Naive thymus-derived CD4-positive, alpha-beta T cell (primary cell): ENCODE measurements at regions not wholly inside any gene's neighbourhood (a gene's known extent, or its start where the extent isn't known, plus 50 kb on each side); places are given as distances from the start of the nearest gene placed in this dataset.
"Not testable (repeated sequence)": the region's sequence is repeated elsewhere in the genome, so short reads cannot be mapped to it uniquely, and the experiment has no call there.

Experiments
- ATAC-seq: fragments of 150-1000 bp; cut with Tn5 transposase; 2 replicates; pipeline ENCODE4 v1.10.0; 2021; ENCODE audit warnings: mild to moderate bottlenecking, moderate library complexity
- CTCF ChIA-PET: fragments of 350-600 bp; sonication (Branson Sonifier 250); formaldehyde crosslinking; loops from one replicate; lab custom pipeline; 2021; ENCODE audit warnings: antibody characterized with exemption; lab: Charles Lee
- POLR2A ChIA-PET: fragments of 350-600 bp; sonication (Branson Sonifier 250); formaldehyde crosslinking; loops from one replicate; lab custom pipeline; 2021; ENCODE audit warnings: antibody characterized with exemption, inconsistent platforms; lab: Charles Lee
- DNase-seq, 9 donors: peaks; one replicate each; pipeline versions ENCODE4 v3.0.0 to v3.0.0-alpha.2; 2020 to 2022; ENCODE audit warnings: mixed read lengths in 1 of 9
- H3K27ac ChIP-seq: one replicate; pipeline ENCODE4 v1.7.0; 2013; ENCODE audit warnings: mild to moderate bottlenecking, low read depth, low read length, moderate library complexity
- H3K27me3 ChIP-seq, 2 donors: one replicate each; pipeline ENCODE4 v1.7.0; 2013; ENCODE audit warnings: low read length in 2 of 2, mild to moderate bottlenecking in 2 of 2, moderate library complexity in 2 of 2; ENCODE audit not compliant: control insufficient read depth in 2 of 2, insufficient read depth in 2 of 2
- H3K36me3 ChIP-seq, 3 experiments: 1 replicate in 2 of 3; 2 replicates in 1 of 3; pipeline ENCODE4 v1.7.0; 2013; ENCODE audit warnings: low read length in 3 of 3, mild to moderate bottlenecking in 3 of 3, moderate library complexity in 1 of 3; ENCODE audit not compliant: insufficient read depth in 3 of 3, control insufficient read depth in 2 of 3
- H3K4me1 ChIP-seq, 2 donors: one replicate each; pipeline ENCODE4 v1.7.0; 2013; ENCODE audit warnings: low read length in 2 of 2, mild to moderate bottlenecking in 2 of 2, moderate library complexity in 1 of 2; ENCODE audit not compliant: control insufficient read depth in 2 of 2, insufficient read depth in 2 of 2
- H3K4me3 ChIP-seq: 2 replicates; pipeline ENCODE4 v1.7.0; 2013; ENCODE audit warnings: mild to moderate bottlenecking, low read length
- H3K9me3 ChIP-seq, 3 experiments: 1 replicate in 2 of 3; 2 replicates in 1 of 3; pipeline ENCODE4 v1.7.0; 2013; ENCODE audit warnings: low read length in 3 of 3; ENCODE audit not compliant: control insufficient read depth in 2 of 3
- H3K27ac Mint-ChIP-seq, 9 donors: one replicate each; pipeline ENCODE4 v1.8.0; 2020 to 2022; ENCODE audit warnings: mixed read lengths in 9 of 9, mild to moderate bottlenecking in 8 of 9, moderate library complexity in 5 of 9, inconsistent platforms in 2 of 9
- H3K27me3 Mint-ChIP-seq, 5 donors: one replicate each; pipeline ENCODE4 v1.8.0; 2021 to 2022; ENCODE audit warnings: mixed read lengths in 5 of 5, mild to moderate bottlenecking in 1 of 5
- H3K36me3 Mint-ChIP-seq, 5 donors: one replicate each; pipeline ENCODE4 v1.8.0; 2020 to 2022; ENCODE audit warnings: mixed read lengths in 5 of 5, mild to moderate bottlenecking in 3 of 5, inconsistent platforms in 1 of 5
- H3K4me1 Mint-ChIP-seq, 7 donors: one replicate each; pipeline ENCODE4 v1.8.0; 2020 to 2022; ENCODE audit warnings: mixed read lengths in 7 of 7, mild to moderate bottlenecking in 3 of 7, inconsistent platforms in 1 of 7
- H3K4me3 Mint-ChIP-seq, 10 donors: one replicate each; pipeline ENCODE4 v1.8.0; 2020 to 2022; ENCODE audit warnings: mild to moderate bottlenecking in 10 of 10, mixed read lengths in 10 of 10, moderate library complexity in 6 of 10, inconsistent platforms in 2 of 10
- H3K9me3 Mint-ChIP-seq, 11 donors: one replicate each; pipeline ENCODE4 v1.8.0; 2020 to 2022; ENCODE audit warnings: mixed read lengths in 11 of 11, mild to moderate bottlenecking in 4 of 11, inconsistent platforms in 1 of 11, moderate library complexity in 1 of 11
- intact Hi-C, 2 donors: fragments of 100-400 bp; cut with micrococcal nuclease; formaldehyde crosslinking; loops; one replicate each; pipeline ENCODE4 v1.15.1; 2023

DNA sequence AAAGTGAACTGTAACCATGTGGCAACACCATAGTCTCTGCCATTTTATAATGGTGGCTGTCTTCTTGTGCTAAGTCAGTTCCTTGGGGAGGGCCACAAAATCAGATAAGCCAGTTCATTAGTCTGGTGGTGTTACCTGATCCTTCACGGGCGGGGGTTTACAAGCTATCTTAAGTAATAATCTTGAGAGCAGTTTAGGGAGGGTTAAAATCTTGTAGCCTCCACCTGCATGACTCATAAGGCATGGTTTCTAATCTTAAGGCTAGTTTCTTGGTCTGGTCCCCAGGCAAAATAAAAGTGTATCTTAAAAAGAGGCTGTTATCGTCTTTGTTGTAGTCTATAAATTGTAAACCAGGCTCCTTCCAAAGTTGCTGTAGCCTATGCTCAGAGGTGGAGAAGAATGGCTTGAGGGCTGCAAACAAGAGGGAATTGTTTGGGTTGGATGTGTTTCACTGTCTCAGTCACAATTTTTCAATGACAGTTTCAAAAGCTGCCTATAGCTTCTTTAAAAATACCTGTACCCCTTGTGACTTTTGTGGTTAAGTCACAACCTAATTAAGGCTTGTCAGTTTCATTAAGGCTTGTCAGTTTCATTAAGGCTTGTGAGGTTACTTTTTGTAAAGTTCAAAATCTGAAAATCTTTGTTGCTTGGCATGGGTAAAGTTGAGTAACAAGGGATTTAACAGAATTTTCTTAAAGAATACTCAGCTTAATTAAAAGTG, 135.7 kb downstream of the RPS4Y2 start:
- H3K9me3 ChIP-seq, result no peaks in the 10 kb centered on the region
- H3K27me3 ChIP-seq, result no peaks in the 10 kb centered on the region
- intact Hi-C loops, result no loop called here
- no peak for DNase-seq
- no peak overlapping the region for H3K27ac ChIP-seq
- no peak overlapping the region for H3K4me3 ChIP-seq
- peaks cover 0 to 13% (median 0%) of the 10 kb centered on the region in 7 donors for H3K4me1 Mint-ChIP-seq
- H3K9me3 Mint-ChIP-seq, result peaks cover 0 to 10% (median 0%) of the 10 kb centered on the region in 11 donors
- no peaks in the 10 kb centered on the region for H3K4me1 ChIP-seq
- ATAC-seq, result no peak
- H3K4me3 Mint-ChIP-seq, result no peak overlapping the region
- H3K36me3 ChIP-seq, result no peaks in the 10 kb centered on the region
- ChIA-PET POLR2A (no interaction called here), CTCF (interaction anchor here (0.7 kb wide), 1 partner anchor 428 kb away, joined by 3 read pairs; no protein-coding TSS in a partner anchor)
- H3K27ac Mint-ChIP-seq, result peak overlapping the region in 1 of 9 donors; percentile 42
- peaks cover 0 to 12% (median 0%) of the 10 kb centered on the region in 5 donors for H3K36me3 Mint-ChIP-seq
- no peaks in the 10 kb centered on the region for H3K27me3 Mint-ChIP-seq

DNA sequence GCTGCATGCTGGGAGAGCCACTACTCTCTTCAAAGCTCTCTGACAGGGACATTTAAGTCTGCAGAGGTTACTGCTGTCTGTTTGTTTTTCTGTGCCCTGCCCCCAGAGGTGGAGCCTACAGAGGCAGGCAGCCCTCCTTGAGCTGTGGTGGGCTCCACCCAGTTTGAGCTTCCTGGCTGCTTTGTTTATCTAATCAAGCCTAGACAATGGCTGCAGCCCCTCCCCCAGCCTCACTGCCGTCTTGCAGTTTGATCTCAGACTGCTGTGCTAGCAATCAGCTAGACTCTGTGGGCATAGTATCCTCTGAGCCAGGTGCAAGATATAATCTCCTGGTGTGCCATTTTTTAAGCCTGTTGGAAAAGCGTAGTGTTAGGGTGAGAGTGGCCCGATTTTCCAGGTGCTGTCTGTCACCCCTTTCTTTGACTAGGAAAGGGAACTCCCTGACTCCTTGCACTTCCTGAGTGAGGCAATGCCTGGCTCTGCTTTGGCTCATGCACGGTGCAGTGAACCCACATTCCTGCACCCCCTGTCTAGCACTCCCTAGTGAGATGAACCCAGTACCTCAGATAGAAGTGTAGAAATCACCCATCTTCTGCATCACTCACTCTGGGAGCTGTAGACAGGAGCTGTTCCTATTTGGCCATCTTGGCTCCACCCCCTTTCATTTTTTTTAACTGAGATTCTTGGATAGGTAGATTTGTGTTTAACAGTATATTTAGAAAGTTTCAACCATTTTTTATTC, 169.6 kb downstream of the RPS4Y2 start:
- intact Hi-C loops, H3K9me3 ChIP-seq, H3K27me3 ChIP-seq, H3K27me3 Mint-ChIP-seq, H3K36me3 ChIP-seq, H3K27ac ChIP-seq, ATAC-seq, H3K4me3 ChIP-seq, CTCF ChIA-PET: not testable (repeated sequence)
- Mint-ChIP-seq H3K36me3 (peaks cover 0 to 51% (median 11%) of the 10 kb centered on the region in 5 donors), H3K9me3 (peaks cover 0 to 48% (median 4%) of the 10 kb centered on the region in 11 donors), H3K27ac (peak overlapping the region in 5 of 9 donors; percentile 56 to 85 (median 65)), H3K4me1 (peaks cover 0 to 23% (median 7%) of the 10 kb centered on the region in 7 donors), H3K4me3 (peak overlapping the region in 5 of 10 donors; percentile 53 to 68 (median 60))
- POLR2A ChIA-PET, result interaction anchor here (1.4 kb wide), 1 partner anchor 66 kb away, joined by 5 read pairs; no protein-coding TSS in a partner anchor
- DNase-seq, result peak in 3 of 9 donors; percentile 5 to 70 (median 67)
- peaks cover 0 to 12% of the 10 kb centered on the region in 2 donors for H3K4me1 ChIP-seq

DNA sequence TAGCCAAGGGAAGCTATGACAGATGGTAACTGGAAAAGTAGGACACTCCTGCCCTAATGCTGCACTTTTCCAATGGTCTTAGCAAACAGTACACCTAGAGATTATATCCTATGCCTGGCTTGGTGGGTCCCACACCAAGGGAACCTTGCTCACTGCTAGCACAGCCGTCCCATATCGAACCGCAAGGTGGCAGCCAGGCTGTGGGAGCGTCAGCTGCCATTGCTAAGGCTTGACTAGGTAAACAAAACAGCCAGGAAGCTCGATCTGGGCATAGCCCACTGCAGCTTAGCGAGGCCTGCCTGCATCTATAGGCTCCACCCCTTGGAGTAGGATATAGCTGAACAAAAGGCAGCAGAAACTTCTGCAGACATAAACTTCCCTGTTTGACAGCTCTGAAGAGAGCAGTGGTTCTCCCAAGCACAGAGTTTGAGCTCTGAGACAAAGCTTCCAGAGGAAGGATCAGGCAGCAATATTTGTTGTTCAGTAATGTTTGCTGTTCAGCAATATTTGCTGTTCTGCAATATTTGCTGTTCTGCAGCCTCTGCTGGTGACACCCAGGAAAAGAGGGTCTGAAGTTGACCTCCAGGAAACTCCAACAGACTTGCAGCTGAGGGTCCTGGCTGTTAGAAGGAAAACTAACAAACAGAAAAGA, 173.9 kb downstream of the RPS4Y2 start:
- no peak for DNase-seq
- Histone ChIP-seq H3K36me3 (no peaks in the 10 kb centered on the region), H3K27me3 (no peaks in the 10 kb centered on the region), H3K4me3 (no peak overlapping the region), H3K27ac (no peak overlapping the region), H3K4me1 (peaks cover 0 to 9% of the 10 kb centered on the region in 2 donors), H3K9me3 (no peaks in the 10 kb centered on the region)
- ATAC-seq, result no peak
- H3K4me3 Mint-ChIP-seq, result no peak overlapping the region
- H3K27ac Mint-ChIP-seq, result no peak overlapping the region
- peaks cover 0 to 32% (median 2%) of the 10 kb centered on the region in 11 donors for H3K9me3 Mint-ChIP-seq
- H3K27me3 Mint-ChIP-seq, result peaks cover 0 to 9% (median 0%) of the 10 kb centered on the region in 5 donors
- H3K4me1 Mint-ChIP-seq, result peaks cover 0 to 18% (median 0%) of the 10 kb centered on the region in 7 donors
- intact Hi-C loops, result no loop called here
- ChIA-PET CTCF (no interaction called here), POLR2A (no interaction called here)
- peaks cover 0 to 34% (median 9%) of the 10 kb centered on the region in 5 donors for H3K36me3 Mint-ChIP-seq

DNA sequence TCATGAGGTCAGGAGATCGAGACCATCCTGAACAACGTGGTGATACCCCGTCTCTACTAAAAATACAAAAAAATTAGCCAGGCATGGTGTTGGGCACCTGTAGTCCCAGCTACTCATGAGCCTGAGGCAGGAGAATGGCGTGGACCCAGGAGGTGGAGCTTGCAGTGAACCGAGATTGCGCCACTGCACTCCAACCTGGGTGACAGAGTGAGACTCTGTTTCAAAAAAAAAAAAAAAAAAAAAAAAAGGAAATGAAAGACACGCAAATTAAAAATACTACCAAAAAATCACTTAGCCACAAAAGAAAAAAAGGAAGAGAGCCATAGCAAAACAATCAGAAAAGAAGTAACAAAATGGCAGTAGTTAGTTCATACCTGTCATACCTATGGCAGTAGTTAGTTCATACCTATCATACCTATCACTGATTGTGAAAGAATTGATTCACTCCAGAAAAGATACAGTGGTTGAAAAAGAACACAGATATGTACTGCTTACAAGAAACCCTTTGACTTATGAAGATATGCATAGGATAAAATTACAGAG, 180.9 kb downstream of the RPS4Y2 start:
- CTCF ChIA-PET, DNase-seq, H3K4me3 ChIP-seq, POLR2A ChIA-PET, ATAC-seq, H3K4me1 Mint-ChIP-seq, H3K27ac ChIP-seq, H3K4me3 Mint-ChIP-seq, H3K36me3 ChIP-seq, H3K27me3 Mint-ChIP-seq, H3K4me1 ChIP-seq, intact Hi-C loops, H3K9me3 ChIP-seq, H3K27me3 ChIP-seq: not testable (repeated sequence)
- H3K9me3 Mint-ChIP-seq, result peaks cover 0 to 23% (median 0%) of the 10 kb centered on the region in 11 donors
- H3K36me3 Mint-ChIP-seq, result peaks cover 0 to 23% (median 0%) of the 10 kb centered on the region in 5 donors
- H3K27ac Mint-ChIP-seq, result peak overlapping the region in 1 of 9 donors; percentile 61

DNA sequence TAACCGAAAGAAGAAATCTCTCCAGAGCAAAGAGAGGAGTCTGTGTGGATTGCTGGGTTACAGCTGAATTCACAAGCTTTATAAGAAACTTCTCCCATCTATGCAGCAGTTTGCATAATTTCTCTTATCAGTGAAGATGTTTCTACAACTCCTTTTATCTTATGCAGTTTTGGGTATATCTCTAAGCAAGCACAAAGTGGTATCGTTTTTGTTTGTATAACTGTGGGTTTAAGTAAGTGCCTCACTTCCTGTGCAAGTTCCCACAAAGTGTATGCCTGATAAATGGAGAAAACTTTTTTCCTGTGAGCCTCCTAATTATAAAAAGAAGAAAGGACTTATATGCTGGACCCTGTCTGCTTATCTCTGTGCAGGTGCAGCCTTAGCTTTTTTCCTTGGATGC, 205.6 kb downstream of the RPS4Y2 start:
- H3K4me1 ChIP-seq, result peaks cover 0 to 15% of the 10 kb centered on the region in 2 donors
- H3K27ac Mint-ChIP-seq, result peak overlapping the region in 4 of 9 donors; percentile 52 to 87 (median 66)
- POLR2A ChIA-PET, result no interaction called here
- H3K9me3 ChIP-seq, result no peaks in the 10 kb centered on the region
- intact Hi-C loops, result loop anchor here (5.0 to 10.0 kb wide), 3 partner anchors 214 to 387 kb away; partner anchors contain the start of gene EIF1AY (in 1 of the 2)
- H3K27me3 Mint-ChIP-seq, result no peaks in the 10 kb centered on the region
- ATAC-seq (no peak), DNase-seq (no peak)
- H3K4me3 Mint-ChIP-seq, result peak overlapping the region in 5 of 10 donors; percentile 8 to 64 (median 57)
- no peaks in the 10 kb centered on the region for H3K36me3 ChIP-seq
- H3K27ac ChIP-seq, result no peak overlapping the region
- H3K4me3 ChIP-seq, result no peak overlapping the region
- H3K9me3 Mint-ChIP-seq, result peaks cover 0 to 16% (median 0%) of the 10 kb centered on the region in 11 donors
- H3K4me1 Mint-ChIP-seq, result peaks cover 0 to 32% (median 12%) of the 10 kb centered on the region in 7 donors
- CTCF ChIA-PET, result no interaction called here
- H3K27me3 ChIP-seq, result no peaks in the 10 kb centered on the region
- peaks cover 0 to 19% (median 0%) of the 10 kb centered on the region in 5 donors for H3K36me3 Mint-ChIP-seq

DNA sequence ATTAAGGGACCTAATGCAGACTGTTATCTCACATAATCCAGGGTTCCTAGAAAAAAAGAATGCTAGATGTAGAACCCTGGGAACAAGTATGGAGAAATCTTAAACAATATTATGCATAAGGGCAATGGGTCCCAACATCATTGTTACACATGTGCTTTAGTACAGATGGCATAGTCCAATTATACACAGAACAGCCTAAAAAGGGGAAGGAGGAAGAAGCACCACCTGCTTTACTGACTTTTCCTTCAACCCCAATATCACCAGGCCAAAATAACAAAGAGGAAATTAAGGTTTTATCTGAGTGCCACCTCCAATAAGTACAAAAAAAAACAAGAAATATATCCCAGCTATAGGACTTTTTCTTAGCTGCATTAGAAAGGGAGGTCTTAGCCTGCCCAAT, 211.9 kb downstream of the RPS4Y2 start:
- Mint-ChIP-seq H3K4me1 (peaks cover 0 to 17% (median 0%) of the 10 kb centered on the region in 7 donors), H3K27me3 (no peaks in the 10 kb centered on the region), H3K27ac (no peak overlapping the region), H3K9me3 (peaks cover 0 to 10% (median 0%) of the 10 kb centered on the region in 11 donors), H3K4me3 (no peak overlapping the region), H3K36me3 (peaks cover 0 to 12% (median 0%) of the 10 kb centered on the region in 5 donors)
- H3K4me3 ChIP-seq, result no peak overlapping the region
- H3K27ac ChIP-seq, result no peak overlapping the region
- CTCF ChIA-PET, result interaction anchor here (0.6 to 1.6 kb wide), 9 partner anchors 61 to 1446 kb away, joined by 3 to 6 read pairs (median 3); no protein-coding TSS in a partner anchor
- intact Hi-C loops, result loop anchor here (1.0 to 10.0 kb wide), 8 partner anchors 105 to 393 kb away; partner anchors contain the start of gene EIF1AY (in 1 of the 2)
- no peaks in the 10 kb centered on the region for H3K27me3 ChIP-seq
- no peak for DNase-seq
- H3K4me1 ChIP-seq, result no peaks in the 10 kb centered on the region
- no peaks in the 10 kb centered on the region for H3K9me3 ChIP-seq
- no peak for ATAC-seq
- POLR2A ChIA-PET, result interaction anchor here (0.9 to 1.2 kb wide), 2 partner anchors 19 to 292 kb away, joined by 3 to 13 read pairs; no protein-coding TSS in a partner anchor
- no peaks in the 10 kb centered on the region for H3K36me3 ChIP-seq
